Prostate gland (tissue), 2 donors: ENCODE measurements at regions not wholly inside any gene's neighbourhood (a gene's known extent, or its start where the extent isn't known, plus 50 kb on each side); places are given as distances from the start of the nearest gene placed in this dataset.

Experiments used
- DNase-seq: peaks from one replicate; pipeline ENCODE4 v3.0.0-alpha.2; 2019; ENCODE audit warnings: low spot score
- H3K27ac ChIP-seq, 2 donors: fragments of 200-600 bp; sonication (generic); 2 replicates each; pipeline ENCODE4 v1.5.1; 2017 to 2019
- H3K27me3 ChIP-seq: fragments of 200-600 bp; sonication (generic); replicated peaks from 2 replicates; pipeline ENCODE4 v1.5.1; 2019; ENCODE audit not compliant: insufficient read depth
- H3K36me3 ChIP-seq, 2 donors: fragments of 200-600 bp; sonication (generic); 1 replicate in 1 of 2; 2 replicates in 1 of 2; pipeline versions ENCODE4 v1.5.1 to v1.8.1; 2017 to 2019
- H3K4me1 ChIP-seq: fragments of 200-600 bp; sonication (generic); replicated peaks from 2 replicates; pipeline ENCODE4 v1.5.1; 2019
- H3K4me3 ChIP-seq, 2 donors: fragments of 200-600 bp; sonication (generic); 2 replicates each; pipeline ENCODE4 v1.5.1; 2017 to 2019
- H3K9me3 ChIP-seq: fragments of 200-600 bp; sonication (generic); 2 replicates; pipeline ENCODE4 v1.5.1; 2017
- POLR2A ChIP-seq: fragments of 450-650 bp; IDR thresholded peaks from one replicate; pipeline ENCODE4 v1.6.1; 2016; ENCODE audit warnings: antibody characterized with exemption, mild to moderate bottlenecking
- POLR2AphosphoS5 ChIP-seq: sonication (generic); formaldehyde crosslinking; IDR thresholded peaks from one replicate; pipeline ENCODE4 v1.6.1; 2017; ENCODE audit warnings: antibody characterized with exemption
- WGBS: methylation state at CpG from one replicate; pipeline ENCODE4 v1.1.5; 2018; 5-methylcytosine and 5-hydroxymethylcytosine counted together
- intact Hi-C: fragments of 100-400 bp; cut with DNase I; formaldehyde crosslinking; loops from one replicate; pipeline ENCODE4 v1.14.2; 2022
- TF ChIP-seq, protein P1 (sequence below), 4 experiments: fragments of 200-600 bp in 2 of 4; fragments of 450-650 bp in 2 of 4; sonication (generic) in 2 of 4; IDR thresholded peaks; 1 replicate in 3 of 4; 2 replicates in 1 of 4; pipeline ENCODE4 v1.5.1; 2016 to 2019; ENCODE audit warnings: antibody characterized with exemption in 4 of 4, mild to moderate bottlenecking in 2 of 4, moderate library complexity in 2 of 4

DNA sequence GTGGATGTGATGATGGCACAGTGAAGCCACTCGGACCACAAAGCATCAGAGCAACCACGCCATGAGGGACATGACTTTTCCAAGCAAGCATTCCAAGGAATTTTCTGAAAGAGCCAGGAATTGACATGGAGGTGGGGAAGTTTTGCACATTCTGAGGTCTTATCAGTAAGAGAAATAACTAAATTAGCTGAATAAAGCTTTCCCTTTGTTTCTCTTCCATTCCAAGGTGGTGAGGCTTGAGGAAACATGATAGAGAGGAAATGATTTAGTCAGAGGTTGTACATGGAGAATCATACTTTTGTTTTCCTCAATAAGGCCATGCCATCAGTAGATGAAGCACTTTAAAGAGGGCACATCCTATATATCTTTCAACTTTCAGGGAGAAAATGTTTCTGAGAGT lies 115.7 kb upstream of the MMADHC start:
- TF ChIP-seq POLR2A (no peak), POLR2AphosphoS5 (no peak)
- TF ChIP-seq, protein P1, sequence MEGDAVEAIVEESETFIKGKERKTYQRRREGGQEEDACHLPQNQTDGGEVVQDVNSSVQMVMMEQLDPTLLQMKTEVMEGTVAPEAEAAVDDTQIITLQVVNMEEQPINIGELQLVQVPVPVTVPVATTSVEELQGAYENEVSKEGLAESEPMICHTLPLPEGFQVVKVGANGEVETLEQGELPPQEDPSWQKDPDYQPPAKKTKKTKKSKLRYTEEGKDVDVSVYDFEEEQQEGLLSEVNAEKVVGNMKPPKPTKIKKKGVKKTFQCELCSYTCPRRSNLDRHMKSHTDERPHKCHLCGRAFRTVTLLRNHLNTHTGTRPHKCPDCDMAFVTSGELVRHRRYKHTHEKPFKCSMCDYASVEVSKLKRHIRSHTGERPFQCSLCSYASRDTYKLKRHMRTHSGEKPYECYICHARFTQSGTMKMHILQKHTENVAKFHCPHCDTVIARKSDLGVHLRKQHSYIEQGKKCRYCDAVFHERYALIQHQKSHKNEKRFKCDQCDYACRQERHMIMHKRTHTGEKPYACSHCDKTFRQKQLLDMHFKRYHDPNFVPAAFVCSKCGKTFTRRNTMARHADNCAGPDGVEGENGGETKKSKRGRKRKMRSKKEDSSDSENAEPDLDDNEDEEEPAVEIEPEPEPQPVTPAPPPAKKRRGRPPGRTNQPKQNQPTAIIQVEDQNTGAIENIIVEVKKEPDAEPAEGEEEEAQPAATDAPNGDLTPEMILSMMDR (IDR thresholded peaks at IDR 0.05): no peak
- no peaks in the 10 kb centered on the region for H3K27me3 ChIP-seq
- intact Hi-C loops: no loop called here
- H3K4me1 ChIP-seq: no peaks in the 10 kb centered on the region
- no peaks in the 10 kb centered on the region for H3K36me3 ChIP-seq
- WGBS: 88% methylated on average over 2 of the region's 2 CpGs
- H3K9me3 ChIP-seq: no peaks in the 10 kb centered on the region
- no peak overlapping the region for H3K4me3 ChIP-seq
- DNase-seq: no peak
- H3K27ac ChIP-seq: no peak overlapping the region

DNA sequence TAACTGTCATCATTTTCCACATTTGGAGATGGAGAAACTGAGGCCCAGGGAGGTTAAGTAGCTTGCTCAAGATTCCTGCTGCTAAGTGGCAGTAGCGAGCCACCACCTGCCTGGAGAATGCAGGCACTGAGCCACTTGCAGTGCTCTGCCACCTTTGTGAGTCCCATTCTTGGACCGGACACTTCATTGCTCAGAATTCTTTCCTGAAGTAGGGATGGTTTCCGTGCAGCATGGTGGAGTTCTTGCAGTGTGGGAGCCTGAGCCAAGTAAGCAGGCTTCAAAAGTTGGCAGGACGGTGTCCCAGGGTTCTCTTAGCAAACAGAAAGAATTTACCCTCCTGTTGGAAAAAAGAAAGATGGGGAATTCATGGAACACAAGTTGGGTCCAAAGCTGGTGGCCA lies 115.0 kb upstream of the MMADHC start:
- no peaks in the 10 kb centered on the region for H3K36me3 ChIP-seq
- H3K4me1 ChIP-seq: no peaks in the 10 kb centered on the region
- WGBS: 91% methylated on average over 4 of the region's 4 CpGs
- intact Hi-C loops: no loop called here
- H3K27ac ChIP-seq: no peak overlapping the region
- no peaks in the 10 kb centered on the region for H3K9me3 ChIP-seq
- H3K4me3 ChIP-seq: no peak overlapping the region
- TF ChIP-seq POLR2AphosphoS5 (no peak), POLR2A (no peak)
- TF ChIP-seq, protein P1 (IDR thresholded peaks at IDR 0.05): no peak
- no peak for DNase-seq
- H3K27me3 ChIP-seq: no peaks in the 10 kb centered on the region

DNA sequence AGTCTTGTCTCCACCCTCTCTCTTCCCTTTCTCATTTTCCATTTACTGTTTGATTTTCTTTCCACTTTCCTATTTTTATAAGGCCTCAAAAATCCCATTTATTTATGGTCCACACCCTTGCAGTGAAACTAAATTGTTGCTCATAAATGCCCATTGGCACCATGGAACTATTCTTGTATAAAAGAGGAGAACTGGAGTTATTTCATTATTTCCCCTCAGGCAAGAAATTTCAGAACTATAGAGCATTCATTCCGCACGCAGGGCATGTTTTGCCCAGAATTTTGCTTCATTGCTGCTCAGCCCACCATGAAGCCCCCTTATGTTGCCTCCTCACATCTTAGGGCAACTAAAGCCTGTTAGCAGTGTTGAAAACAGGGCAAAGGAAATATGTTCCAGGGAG lies 113.7 kb upstream of the MMADHC start:
- Histone ChIP-seq H3K4me1 (no peaks in the 10 kb centered on the region), H3K4me3 (no peak overlapping the region), H3K36me3 (no peaks in the 10 kb centered on the region), H3K9me3 (no peaks in the 10 kb centered on the region), H3K27ac (no peak overlapping the region), H3K27me3 (no peaks in the 10 kb centered on the region)
- WGBS: 69% methylated on average over 2 of the region's 2 CpGs
- intact Hi-C loops: no loop called here
- no peak for TF ChIP-seq POLR2A
- TF ChIP-seq, protein P1 (IDR thresholded peaks at IDR 0.05): no peak
- no peak for TF ChIP-seq POLR2AphosphoS5
- no peak for DNase-seq

DNA sequence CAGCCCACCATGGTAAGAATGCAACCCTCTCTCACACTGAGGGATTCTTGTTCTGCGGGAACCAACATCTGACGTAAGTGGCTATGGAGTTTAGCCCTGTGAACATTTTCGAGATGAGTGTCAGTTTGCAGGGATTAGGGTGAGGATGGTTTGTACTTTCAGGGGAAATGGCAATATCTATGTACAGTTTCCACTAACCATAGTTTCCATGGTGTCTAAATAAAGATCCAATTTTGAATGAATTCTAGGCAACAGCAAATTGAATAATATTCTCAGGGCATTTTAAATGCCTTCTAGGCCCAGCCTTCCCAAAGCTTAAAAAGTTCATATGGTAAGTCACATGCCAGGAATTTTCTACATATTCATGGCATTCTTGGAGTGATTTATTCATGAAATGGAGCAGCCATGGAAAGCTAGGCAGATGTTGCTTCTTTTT lies 105.4 kb upstream of the MMADHC start:
- WGBS: 89% methylated on average over 3 of the region's 3 CpGs
- H3K36me3 ChIP-seq: no peaks in the 10 kb centered on the region
- H3K27ac ChIP-seq: no peak overlapping the region
- no peak overlapping the region for H3K4me3 ChIP-seq
- no peaks in the 10 kb centered on the region for H3K9me3 ChIP-seq
- no peaks in the 10 kb centered on the region for H3K4me1 ChIP-seq
- intact Hi-C loops: no loop called here
- DNase-seq: no peak
- TF ChIP-seq, protein P1 (IDR thresholded peaks at IDR 0.05): no peak
- TF ChIP-seq POLR2A (no peak), POLR2AphosphoS5 (no peak)
- H3K27me3 ChIP-seq: no peaks in the 10 kb centered on the region

DNA sequence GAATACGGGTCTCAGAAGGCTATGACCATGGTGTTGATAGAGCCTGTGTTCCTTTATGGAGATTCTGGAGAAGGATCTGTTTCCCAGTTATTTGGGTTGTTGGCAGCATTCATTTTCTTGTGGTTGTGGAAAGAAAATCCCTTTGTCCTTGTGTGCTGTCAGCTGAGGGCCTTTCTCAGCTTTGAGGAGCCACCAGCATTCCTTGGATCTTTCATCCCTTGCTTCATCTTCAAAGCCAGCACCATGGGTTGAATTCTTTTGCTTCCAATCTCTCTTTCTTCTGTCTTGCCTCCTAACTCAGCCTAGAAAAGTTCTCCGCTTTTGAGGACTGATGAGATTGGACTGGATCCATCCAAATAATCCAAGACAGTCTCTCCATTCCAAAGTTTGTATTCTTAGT lies 103.2 kb upstream of the MMADHC start:
- intact Hi-C loops: no loop called here
- no peaks in the 10 kb centered on the region for H3K27me3 ChIP-seq
- H3K27ac ChIP-seq: no peak overlapping the region
- WGBS: 98% methylated on average over 2 of the region's 2 CpGs
- H3K4me3 ChIP-seq: no peak overlapping the region
- no peaks in the 10 kb centered on the region for H3K36me3 ChIP-seq
- no peaks in the 10 kb centered on the region for H3K9me3 ChIP-seq
- TF ChIP-seq POLR2AphosphoS5: no peak
- TF ChIP-seq POLR2A: no peak
- TF ChIP-seq, protein P1 (IDR thresholded peaks at IDR 0.05): no peak
- H3K4me1 ChIP-seq: no peaks in the 10 kb centered on the region
- DNase-seq: no peak
